Inflammatory macrophage treated with lipopolysaccharide for 1 hour (primary cell): ENCODE measurements at regions not wholly inside any gene's neighbourhood (a gene's known extent, or its start where the extent isn't known, plus 50 kb on each side); places are given as distances from the start of the nearest gene placed in this dataset.

Experiments
- DNase-seq, 2 donors: peaks; one replicate each; pipeline ENCODE4 v3.0.0-alpha.2; 2020 to 2022

GRCh38 chr10:128587689-128588088 is 461.5 kb upstream of the MKI67 start:
- no peak for DNase-seq

GRCh38 chr10:128588402-128588801 is 462.2 kb upstream of the MKI67 start:
- no peak for DNase-seq

GRCh38 chr10:128594688-128595087 is 468.5 kb upstream of the MKI67 start:
- no peak for DNase-seq

GRCh38 chr10:128596906-128597305 is 470.7 kb upstream of the MKI67 start:
- DNase-seq: no peak

GRCh38 chr10:128599030-128599429 is 472.8 kb upstream of the MKI67 start:
- DNase-seq: no peak

- DNase-seq: no peak
Measured at GRCh38 chr10:128599538-128599937, 473.3 kb upstream of the MKI67 start.

- DNase-seq: no peak
Measured at GRCh38 chr10:128602183-128602582, 476.0 kb upstream of the MKI67 start.

- DNase-seq: no peak
Measured at GRCh38 chr10:128604025-128604424, 477.8 kb upstream of the MKI67 start.

- no peak for DNase-seq
Measured at GRCh38 chr10:128605180-128605579, 479.0 kb upstream of the MKI67 start.

- no peak for DNase-seq
Measured at GRCh38 chr10:128606055-128606454, 479.8 kb upstream of the MKI67 start.

- DNase-seq: no peak
Measured at GRCh38 chr10:128608791-128609190, 482.6 kb upstream of the MKI67 start.

- no peak for DNase-seq
Measured at GRCh38 chr10:128609460-128609859, 483.2 kb upstream of the MKI67 start.

GRCh38 chr10:128610113-128610512 is 483.9 kb upstream of the MKI67 start:
- DNase-seq: no peak

- DNase-seq: no peak
Measured at GRCh38 chr10:128612195-128612594, 486.0 kb upstream of the MKI67 start.

GRCh38 chr10:128612631-128613030 is 486.4 kb upstream of the MKI67 start:
- no peak for DNase-seq

GRCh38 chr10:128614016-128614605 is 487.9 kb upstream of the MKI67 start:
- DNase-seq: no peak

GRCh38 chr10:128614802-128615553 is 488.8 kb upstream of the MKI67 start:
- no peak for DNase-seq

GRCh38 chr10:128617532-128617931 is 491.3 kb upstream of the MKI67 start:
- no peak for DNase-seq

- no peak for DNase-seq
Measured at GRCh38 chr10:128622706-128623105, 496.5 kb upstream of the MKI67 start.

- DNase-seq: no peak
Measured at GRCh38 chr10:128623776-128624175, 497.6 kb upstream of the MKI67 start.

GRCh38 chr10:128624656-128625530 is 498.7 kb upstream of the MKI67 start:
- DNase-seq: no peak

GRCh38 chr10:128625926-128626325 is 499.7 kb upstream of the MKI67 start:
- no peak for DNase-seq

- DNase-seq: no peak
Measured at GRCh38 chr10:128626397-128627000, 500.3 kb upstream of the MKI67 start.
